HG03159 (cell line): ENCODE measurements at regions not wholly inside any gene's neighbourhood (a gene's known extent, or its start where the extent isn't known, plus 50 kb on each side); places are given as distances from the start of the nearest gene placed in this dataset.

ENCODE experiments used
- ATAC-seq: cut with Tn5 transposase; IDR thresholded peaks from one replicate; pipeline ENCODE4 v1.9.1; 2021; ENCODE audit warnings: mild to moderate bottlenecking, moderate library complexity; ENCODE audit not compliant: unreplicated experiment

GRCh38 chr4:3343358-3343757 is 50.5 kb downstream of the RGS12 start:
- no peak for ATAC-seq

GRCh38 chr4:3344104-3344503 is 51.3 kb downstream of the RGS12 start:
- no peak for ATAC-seq

GRCh38 chr4:3344596-3344995 is 51.8 kb downstream of the RGS12 start:
- ATAC-seq, result no peak

- no peak for ATAC-seq
These were observed 52.6 kb downstream of the RGS12 start for GRCh38 chr4:3345384-3345783.

- ATAC-seq, result peak; percentile 84
These were observed 53.3 kb downstream of the RGS12 start for GRCh38 chr4:3346146-3346545.

- ATAC-seq, result no peak
These were observed 55.0 kb downstream of the RGS12 start for GRCh38 chr4:3347871-3348270.

GRCh38 chr4:3348621-3349020 is 55.8 kb downstream of the RGS12 start:
- ATAC-seq, result no peak

- no peak for ATAC-seq
These were observed 56.3 kb downstream of the RGS12 start for GRCh38 chr4:3349116-3349515.

GRCh38 chr4:3351997-3352396 is 59.2 kb downstream of the RGS12 start:
- ATAC-seq, result no peak

- no peak for ATAC-seq
These were observed 59.7 kb downstream of the RGS12 start for GRCh38 chr4:3352505-3352904.

GRCh38 chr4:3352941-3353594 is 60.2 kb downstream of the RGS12 start:
- no peak for ATAC-seq

GRCh38 chr4:3353752-3354454 is 61.1 kb downstream of the RGS12 start:
- no peak for ATAC-seq

GRCh38 chr4:3354455-3354811 is 61.6 kb downstream of the RGS12 start:
- no peak for ATAC-seq

GRCh38 chr4:3355266-3355748 is 62.5 kb downstream of the RGS12 start:
- peak; percentile 85 for ATAC-seq

GRCh38 chr4:3358656-3359055 is 65.8 kb downstream of the RGS12 start:
- ATAC-seq, result no peak

- no peak for ATAC-seq
These were observed 68.0 kb downstream of the RGS12 start for GRCh38 chr4:3360777-3361176.

GRCh38 chr4:3361406-3361805 is 68.6 kb downstream of the RGS12 start:
- ATAC-seq, result no peak

GRCh38 chr4:3361896-3362295 is 69.1 kb downstream of the RGS12 start:
- no peak for ATAC-seq

GRCh38 chr4:3362431-3363287 is 69.8 kb downstream of the RGS12 start:
- no peak for ATAC-seq

- ATAC-seq, result no peak
These were observed 70.8 kb downstream of the RGS12 start for GRCh38 chr4:3363411-3364141.

- ATAC-seq, result no peak
These were observed 71.4 kb downstream of the RGS12 start for GRCh38 chr4:3364199-3364598.
